ENCODE measurements at regions not wholly inside any gene's neighbourhood (a gene's known extent, or its start where the extent isn't known, plus 50 kb on each side); places are given as distances from the start of the nearest gene placed in this dataset.

- DNase-seq (ENCODE audit: low read depth), result no peak
- no peak for TF ChIP-seq CTCF (conservative IDR thresholded peaks at IDR 0.05; ENCODE audit: low read length)
- no peak overlapping the region for H3K4me3 ChIP-seq (ENCODE audit: low read length)
Measured at GRCh38 chr10:113433711-113434110, 119.1 kb upstream of the HABP2 start.

GRCh38 chr10:113434315-113434714, 118.5 kb upstream of the HABP2 start:
- H3K4me3 ChIP-seq (ENCODE audit: low read length), result no peak overlapping the region
- no peak for DNase-seq (ENCODE audit: low read depth)
- TF ChIP-seq CTCF (conservative IDR thresholded peaks at IDR 0.05; ENCODE audit: low read length), result no peak

- no peak for DNase-seq (ENCODE audit: low read depth)
- no peak for TF ChIP-seq CTCF (conservative IDR thresholded peaks at IDR 0.05; ENCODE audit: low read length)
- H3K4me3 ChIP-seq (ENCODE audit: low read length), result no peak overlapping the region
Measured at GRCh38 chr10:113434950-113435349, 117.9 kb upstream of the HABP2 start.

- TF ChIP-seq CTCF (conservative IDR thresholded peaks at IDR 0.05; ENCODE audit: low read length), result no peak
- no peak for DNase-seq (ENCODE audit: low read depth)
- no peak overlapping the region for H3K4me3 ChIP-seq (ENCODE audit: low read length)
Measured at GRCh38 chr10:113435881-113436280, 117.0 kb upstream of the HABP2 start.

GRCh38 chr10:113436851-113437250, 116.0 kb upstream of the HABP2 start:
- TF ChIP-seq CTCF (conservative IDR thresholded peaks at IDR 0.05; ENCODE audit: low read length), result no peak
- H3K4me3 ChIP-seq (ENCODE audit: low read length), result no peak overlapping the region
- DNase-seq (ENCODE audit: low read depth), result no peak

GRCh38 chr10:113438652-113439051, 114.2 kb upstream of the HABP2 start:
- TF ChIP-seq CTCF (conservative IDR thresholded peaks at IDR 0.05; ENCODE audit: low read length), result no peak
- no peak overlapping the region for H3K4me3 ChIP-seq (ENCODE audit: low read length)
- peak; percentile 83 for DNase-seq (ENCODE audit: low read depth)

GRCh38 chr10:113441220-113441619, 111.6 kb upstream of the HABP2 start:
- no peak overlapping the region for H3K4me3 ChIP-seq (ENCODE audit: low read length)
- TF ChIP-seq CTCF (conservative IDR thresholded peaks at IDR 0.05; ENCODE audit: low read length), result peak; percentile 57
- peak; percentile 84 for DNase-seq (ENCODE audit: low read depth)

Data from AG10803 (cell line).